GM19452 (cell line): ENCODE measurements at regions not wholly inside any gene's neighbourhood (a gene's known extent, or its start where the extent isn't known, plus 50 kb on each side); places are given as distances from the start of the nearest gene placed in this dataset.

Source experiments
- ATAC-seq: cut with Tn5 transposase; IDR thresholded peaks from one replicate; pipeline ENCODE4 v1.9.1; 2021; ENCODE audit not compliant: unreplicated experiment

DNA sequence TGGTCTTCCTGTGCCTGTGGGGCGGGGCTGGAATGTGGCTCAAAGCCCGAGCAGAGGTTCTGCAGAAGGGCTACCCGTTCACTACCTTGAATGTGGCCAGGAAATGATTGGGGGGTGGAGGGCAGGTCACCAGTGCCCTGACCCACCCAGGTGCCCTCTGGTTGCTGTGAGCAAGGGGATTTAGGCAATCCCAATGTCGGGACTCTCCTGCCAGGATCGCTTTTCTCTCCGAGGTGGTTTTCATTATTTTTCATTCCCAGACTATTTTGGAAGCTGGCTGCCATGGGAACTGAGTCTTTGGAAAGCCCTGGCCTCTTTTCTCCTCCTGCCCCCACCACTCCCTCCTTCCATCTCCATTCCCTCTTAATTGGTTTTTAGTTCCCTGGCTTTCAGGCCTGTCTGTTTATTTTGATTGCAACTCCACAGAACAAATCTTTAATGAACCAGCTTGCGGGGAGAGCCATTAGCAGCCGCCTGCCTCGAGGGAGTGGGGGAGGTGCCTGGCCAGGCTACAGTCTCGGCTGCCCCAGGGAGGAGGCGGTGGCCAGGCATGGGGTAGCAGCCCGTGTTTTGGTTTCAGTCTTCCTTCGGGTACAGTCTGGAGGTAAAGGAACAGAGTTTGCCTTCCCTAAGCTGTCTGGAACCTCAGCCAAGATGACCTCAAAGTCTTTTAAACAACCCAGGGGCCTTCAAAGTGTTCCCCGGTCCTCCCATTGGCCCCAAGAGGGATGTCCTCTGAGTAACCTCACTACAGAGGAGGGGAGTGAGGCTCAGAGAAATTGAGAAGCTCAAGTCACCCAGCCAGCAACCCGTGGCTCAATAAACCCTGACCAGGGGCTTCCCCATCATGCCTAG is 114.4 kb upstream of the HAAO start:
- no peak for ATAC-seq

- ATAC-seq = no peak
Observed at GRCh38 chr2:42906111-42906556, 113.8 kb upstream of the HAAO start.

- ATAC-seq = no peak
Observed at GRCh38 chr2:42905341-42906110, 113.1 kb upstream of the HAAO start.

- ATAC-seq = no peak
Observed at GRCh38 chr2:42904576-42904876, 112.1 kb upstream of the HAAO start.

GRCh38 chr2:42903821-42904575 is 111.6 kb upstream of the HAAO start:
- ATAC-seq = no peak

DNA sequence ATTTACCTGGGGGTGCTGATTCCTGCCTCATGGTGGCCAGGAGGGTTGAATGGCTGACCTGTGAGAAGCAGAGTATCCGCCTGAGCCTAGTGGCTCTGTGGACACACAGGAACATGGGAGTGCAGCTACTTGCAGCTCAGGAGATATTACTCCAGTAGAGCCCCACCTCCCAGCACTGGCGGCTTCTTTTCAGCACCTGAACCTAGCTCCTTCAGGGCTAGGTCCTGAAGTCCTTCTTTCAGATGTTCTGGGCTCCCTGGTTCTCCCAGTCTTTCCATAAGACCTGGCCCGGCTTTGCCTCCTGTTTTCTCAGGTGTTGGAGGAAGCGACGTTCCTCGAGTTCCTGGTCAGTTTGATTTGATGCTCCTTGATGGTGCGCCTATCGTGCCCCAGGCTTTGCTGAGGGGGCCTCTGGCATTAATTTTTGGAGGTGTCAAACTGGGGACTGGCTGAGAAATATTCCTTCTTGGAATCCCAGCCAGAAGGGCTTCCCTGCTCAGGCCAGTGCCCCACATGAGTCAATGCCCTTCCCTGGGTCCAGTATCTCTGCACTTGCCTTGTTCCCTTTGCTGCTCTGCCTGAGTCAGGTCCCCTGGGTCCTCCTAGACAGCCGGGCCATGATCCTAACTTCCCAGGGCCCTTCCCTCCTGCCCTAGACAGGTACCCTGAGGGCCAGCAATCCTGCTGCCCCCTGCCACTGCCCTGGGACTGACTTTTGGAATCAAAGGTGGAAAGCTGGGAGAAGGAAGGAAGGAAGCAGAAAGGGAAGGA is 110.7 kb upstream of the HAAO start:
- no peak for ATAC-seq

- ATAC-seq = no peak
Observed at GRCh38 chr2:42901076-42901640, 108.8 kb upstream of the HAAO start.

GRCh38 chr2:42900289-42900891 is 108.0 kb upstream of the HAAO start:
- no peak for ATAC-seq

DNA sequence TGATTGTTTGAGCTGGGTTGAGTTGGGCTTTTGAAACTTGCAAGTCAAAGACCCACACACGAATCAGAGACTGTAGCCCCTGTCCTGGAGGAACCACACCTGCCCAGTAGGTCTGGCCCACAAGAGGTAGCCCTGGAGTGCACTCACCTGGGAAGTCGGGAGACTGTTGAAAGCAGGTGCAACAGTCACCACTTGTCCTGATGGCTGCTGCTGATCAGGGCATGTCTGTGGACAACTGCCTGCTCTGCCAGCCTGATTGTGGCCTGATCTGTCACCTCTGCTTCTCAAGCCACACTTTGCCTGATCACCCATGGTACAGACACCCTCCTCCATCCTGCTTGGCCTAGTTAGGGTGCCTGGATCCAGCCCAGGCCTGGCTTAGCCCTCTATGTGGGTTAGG is 105.0 kb upstream of the HAAO start:
- no peak for ATAC-seq

DNA sequence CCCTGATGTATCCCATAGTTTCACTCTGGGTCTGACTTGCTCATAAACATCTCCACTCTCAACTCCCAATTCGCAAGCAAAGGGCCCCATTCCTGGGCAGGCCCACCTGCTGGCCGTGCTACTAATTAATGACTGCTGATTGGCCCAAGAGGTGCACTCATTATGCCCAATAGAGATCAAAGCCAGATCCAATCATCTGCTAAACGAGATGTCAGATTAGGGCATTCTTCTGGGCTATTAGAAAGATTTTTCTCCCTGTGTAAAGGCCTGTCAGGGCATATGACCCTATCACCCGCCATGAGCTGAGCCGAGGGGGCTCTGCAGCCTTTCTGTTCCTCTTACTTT is 103.4 kb upstream of the HAAO start:
- ATAC-seq = no peak

- ATAC-seq = no peak
Observed at GRCh38 chr2:42895134-42895790, 102.9 kb upstream of the HAAO start.

GRCh38 chr2:42893047-42893758 is 100.8 kb upstream of the HAAO start:
- ATAC-seq = no peak

- ATAC-seq = no peak
Observed at GRCh38 chr2:42890791-42891355, 98.5 kb upstream of the HAAO start.

- ATAC-seq = no peak
Observed at GRCh38 chr2:42888321-42889245, 96.2 kb upstream of the HAAO start.

GRCh38 chr2:42886921-42887320 is 94.5 kb upstream of the HAAO start:
- no peak for ATAC-seq

- ATAC-seq = no peak
Observed at GRCh38 chr2:42882756-42883155, 90.4 kb upstream of the HAAO start.

- ATAC-seq = no peak
Observed at GRCh38 chr2:42881732-42882131, 89.3 kb upstream of the HAAO start.
